ENCODE measurements at regions not wholly inside any gene's neighbourhood (a gene's known extent, or its start where the extent isn't known, plus 50 kb on each side); places are given as distances from the start of the nearest gene placed in this dataset.

GRCh38 chr4:59412739-59413138 is 1787.4 kb upstream of the ADGRL3 start:
- no peaks in the 10 kb centered on the region for H3K79me2 ChIP-seq (ENCODE audit: insufficient read depth, low read length)
- no peaks in the 10 kb centered on the region for H3K4me1 ChIP-seq (ENCODE audit: insufficient read depth, low read length)
- H3K18ac ChIP-seq (ENCODE audit: insufficient read length, low read depth, low read length), result no peak overlapping the region
- H3K4me2 ChIP-seq (ENCODE audit: insufficient read depth, insufficient read length, low read length), result no peak overlapping the region
- H3K9me3 ChIP-seq (ENCODE audit: control insufficient read depth, low read depth, low read length), result no peaks in the 10 kb centered on the region
- no peak overlapping the region for H3K4me3 Mint-ChIP-seq
- no peak overlapping the region for H3K56ac ChIP-seq (ENCODE audit: insufficient read length, low read depth, low read length)
- H4K91ac ChIP-seq (ENCODE audit: insufficient read length, low read depth, low read length), result no peak overlapping the region
- H2AK5ac ChIP-seq (ENCODE audit: insufficient read length, low read length), result no peak overlapping the region
- no peak overlapping the region for H3K4ac ChIP-seq (ENCODE audit: low read depth, low read length)
- DNase-seq, result no peak
- no peak overlapping the region for H3K9ac ChIP-seq (ENCODE audit: extremely low read depth, insufficient read length, low read length)
- H3K9me3 Mint-ChIP-seq, result peaks cover 11 to 12% of the 10 kb centered on the region in 2 experiments; a peak in 3 of 5 replicates
- H2BK5ac ChIP-seq (ENCODE audit: insufficient read length, low read length), result no peak overlapping the region
- H3K79me1 ChIP-seq (ENCODE audit: insufficient read depth, low read depth, low read length, poor library complexity, severe bottlenecking), result no peaks in the 10 kb centered on the region
- H2BK12ac ChIP-seq (ENCODE audit: insufficient read length, low read depth, low read length), result no peak overlapping the region
- H3K27ac Mint-ChIP-seq, result no peak overlapping the region
- no peak overlapping the region for H2AFZ ChIP-seq (ENCODE audit: low read length)
- H3K14ac ChIP-seq (ENCODE audit: insufficient read depth, low read length), result no peak overlapping the region
- H3K4me1 Mint-ChIP-seq, result no peaks in the 10 kb centered on the region
- no peak overlapping the region for H2BK120ac ChIP-seq (ENCODE audit: low read depth, low read length, poor library complexity, severe bottlenecking)
- no peaks in the 10 kb centered on the region; the same call in 1 of the 2 replicates for H3K27me3 Mint-ChIP-seq (ENCODE audit: low read depth)
- H4K5ac ChIP-seq (ENCODE audit: insufficient read length, low read depth, low read length), result no peak overlapping the region
- no peak overlapping the region for H4K8ac ChIP-seq (replicated peaks; ENCODE audit: insufficient read length, low read depth, low read length)
- no peaks in the 10 kb centered on the region for H3K23me2 ChIP-seq (ENCODE audit: insufficient read length, low read depth, low read length, poor library complexity, severe bottlenecking)
- no peak overlapping the region for H3T11ph ChIP-seq (ENCODE audit: low read length)
- no peak overlapping the region for H3K23ac ChIP-seq (ENCODE audit: insufficient read length, low read depth, low read length)
- H2BK20ac ChIP-seq (ENCODE audit: low read depth, low read length, poor library complexity, severe bottlenecking), result no peak overlapping the region
- H3K36me3 Mint-ChIP-seq (ENCODE audit: insufficient read depth in 1 of 3, low read depth in 3 of 3), result peaks cover 2 to 15% (median 2%) of the 10 kb centered on the region in 3 experiments; a peak in 3 of 7 replicates
- WGBS (ENCODE audit: extremely low coverage, insufficient read length, low lambda C conversion rate), result no CpG with 5 or more reads among the region's 5 CpGs
- TF ChIP-seq CTCF (conservative IDR thresholded peaks at IDR 0.05), result no peak
- no peaks in the 10 kb centered on the region for H4K20me1 ChIP-seq (ENCODE audit: control insufficient read depth, insufficient read depth, insufficient read length)
- H2BK15ac ChIP-seq (ENCODE audit: low read depth, low read length), result no peak overlapping the region
- H3K27ac ChIP-seq (ENCODE audit: insufficient read length, low read depth, low read length), result no peak overlapping the region
- no peaks in the 10 kb centered on the region for H3K27me3 ChIP-seq (ENCODE audit: insufficient read depth, low read length)

All from H9 (cell line).